ENCODE measurements at regions not wholly inside any gene's neighbourhood (a gene's known extent, or its start where the extent isn't known, plus 50 kb on each side); places are given as distances from the start of the nearest gene placed in this dataset.

- no peak for TF ChIP-seq CTCF (conservative IDR thresholded peaks at IDR 0.05 in 1 of 2, IDR thresholded peaks at IDR 0.05 in 1 of 2; ENCODE audit: extremely low read depth in 1 of 2, insufficient read depth in 1 of 2, low read depth in 1 of 2, low read length in 2 of 2)
- no peak for TF ChIP-seq EZH2 (IDR thresholded peaks at IDR 0.05; ENCODE audit: borderline replicate concordance, low read length)
These were observed 410.5 kb upstream of the CNTNAP5 start for GRCh38 chr2:123614596-123614995.
